GM19372 (cell line): ENCODE measurements at regions not wholly inside any gene's neighbourhood (a gene's known extent, or its start where the extent isn't known, plus 50 kb on each side); places are given as distances from the start of the nearest gene placed in this dataset.
"Not testable (repeated sequence)": the region's sequence is repeated elsewhere in the genome, so short reads cannot be mapped to it uniquely, and the experiment has no call there.

Experiments used
- ATAC-seq: cut with Tn5 transposase; IDR thresholded peaks from one replicate; pipeline ENCODE4 v1.9.1; 2021; ENCODE audit warnings: mild to moderate bottlenecking, low read depth, moderate library complexity; ENCODE audit not compliant: unreplicated experiment

- ATAC-seq, result no peak
Measured at GRCh38 chr22:47357086-47357485, 594.6 kb downstream of the TBC1D22A start.

DNA sequence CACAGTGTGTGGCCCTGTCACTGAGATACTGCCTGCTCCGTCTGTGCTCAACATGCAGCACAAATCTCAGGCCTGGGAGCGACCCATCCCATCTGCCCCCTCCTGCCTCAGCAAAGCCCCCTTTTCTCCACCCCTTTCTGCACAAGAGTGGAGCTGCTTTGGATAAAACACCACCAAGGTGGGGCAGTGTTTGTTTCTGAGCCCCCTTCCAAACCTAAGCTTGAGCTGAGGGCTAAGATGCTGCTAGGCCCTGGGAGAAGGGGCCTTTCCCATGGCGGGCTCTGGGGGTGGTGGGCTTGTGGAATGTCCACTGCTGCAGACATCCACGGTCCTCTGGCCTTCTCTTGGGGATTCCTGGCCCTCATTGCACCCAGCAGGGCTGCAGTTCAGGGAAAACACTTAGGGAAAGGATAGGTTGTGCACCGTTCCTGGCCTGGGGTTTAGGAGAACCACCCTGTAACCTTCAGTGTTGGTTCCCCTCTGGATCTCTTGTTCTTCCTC, 594.1 kb downstream of the TBC1D22A start:
- no peak for ATAC-seq

- no peak for ATAC-seq
Measured at GRCh38 chr22:47355776-47356510, 593.5 kb downstream of the TBC1D22A start.

DNA sequence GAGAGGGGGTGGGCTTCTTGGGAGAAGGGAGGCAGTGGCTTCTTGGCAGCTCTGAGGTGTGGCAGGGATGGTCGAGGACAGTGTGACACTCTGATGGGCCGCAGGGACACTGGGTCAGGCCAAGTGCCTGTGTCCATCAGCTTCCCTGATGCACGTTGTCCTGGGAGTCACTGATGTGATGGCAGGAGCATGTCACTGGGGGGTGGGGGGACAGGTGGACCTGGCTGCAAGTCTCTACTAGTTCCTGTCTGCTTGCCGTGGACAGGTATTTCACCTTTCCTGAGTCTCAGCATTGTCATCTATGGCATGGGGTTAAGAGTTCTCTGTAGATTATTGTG, 592.9 kb downstream of the TBC1D22A start:
- no peak for ATAC-seq

- no peak for ATAC-seq
Measured at GRCh38 chr22:47354668-47355387, 592.4 kb downstream of the TBC1D22A start.

DNA sequence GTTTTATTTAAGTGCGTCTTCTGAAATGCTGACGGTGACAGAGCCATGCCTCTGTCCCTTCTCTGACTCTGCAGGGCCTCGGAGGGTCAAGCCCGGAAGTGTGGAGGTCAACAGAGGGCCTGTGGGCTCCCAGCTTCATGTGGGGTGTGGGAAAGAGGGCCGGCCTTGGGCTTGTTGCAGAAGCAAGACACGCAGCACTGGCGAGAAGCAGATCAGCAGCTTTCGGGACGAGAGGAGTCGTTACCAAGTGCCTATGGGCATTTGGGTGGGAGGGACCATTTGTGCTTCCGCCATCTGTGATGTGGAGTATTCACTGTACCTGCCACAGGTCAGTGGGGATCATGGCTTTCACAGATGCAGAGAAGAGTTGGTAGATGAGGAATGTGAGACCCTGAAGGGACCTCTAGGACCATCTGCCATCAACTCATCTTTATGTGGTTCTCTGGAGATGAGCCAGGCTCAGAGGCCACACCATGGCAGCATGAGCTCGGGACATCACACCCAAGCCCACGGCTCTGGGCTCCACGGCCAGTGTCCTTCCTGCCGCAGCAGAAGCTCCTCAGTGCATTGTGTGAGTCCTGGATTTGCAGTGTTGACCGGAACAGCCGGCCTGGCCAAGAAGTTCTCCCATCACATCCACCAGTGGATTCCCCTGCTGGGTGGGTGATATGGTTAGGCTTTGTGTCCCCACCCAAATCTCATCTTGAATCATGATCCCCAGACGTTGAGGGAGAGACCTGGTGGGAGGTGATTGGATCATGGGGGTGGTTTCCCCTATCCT, 590.7 kb downstream of the TBC1D22A start:
- ATAC-seq, result no peak

GRCh38 chr22:47351836-47352579, 589.6 kb downstream of the TBC1D22A start:
- ATAC-seq, result no peak

- ATAC-seq, result not testable (repeated sequence)
Measured at GRCh38 chr22:47346287-47346686, 583.8 kb downstream of the TBC1D22A start.

GRCh38 chr22:47345025-47345424, 582.6 kb downstream of the TBC1D22A start:
- no peak for ATAC-seq

- no peak for ATAC-seq
Measured at GRCh38 chr22:47344414-47344813, 582.0 kb downstream of the TBC1D22A start.

DNA sequence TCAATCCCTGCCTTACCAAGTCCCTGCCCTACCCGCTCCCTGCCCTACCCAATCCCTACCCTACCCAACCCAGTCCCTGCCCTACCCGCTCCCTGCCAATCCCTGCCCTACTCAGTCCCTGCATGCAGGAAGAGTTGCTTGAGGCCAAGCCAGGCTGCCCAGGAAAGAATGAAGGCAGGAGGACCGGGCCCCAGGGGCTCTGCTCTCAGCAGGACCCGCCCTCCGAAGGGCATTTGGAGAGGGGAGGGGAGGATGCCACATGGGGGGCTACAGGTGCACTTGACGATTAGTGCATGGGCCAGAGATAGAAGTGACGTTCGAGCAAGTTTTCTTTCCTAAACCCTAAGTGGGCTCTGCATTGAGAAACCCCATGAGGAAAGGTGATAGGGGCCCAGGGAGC, 581.2 kb downstream of the TBC1D22A start:
- no peak for ATAC-seq

DNA sequence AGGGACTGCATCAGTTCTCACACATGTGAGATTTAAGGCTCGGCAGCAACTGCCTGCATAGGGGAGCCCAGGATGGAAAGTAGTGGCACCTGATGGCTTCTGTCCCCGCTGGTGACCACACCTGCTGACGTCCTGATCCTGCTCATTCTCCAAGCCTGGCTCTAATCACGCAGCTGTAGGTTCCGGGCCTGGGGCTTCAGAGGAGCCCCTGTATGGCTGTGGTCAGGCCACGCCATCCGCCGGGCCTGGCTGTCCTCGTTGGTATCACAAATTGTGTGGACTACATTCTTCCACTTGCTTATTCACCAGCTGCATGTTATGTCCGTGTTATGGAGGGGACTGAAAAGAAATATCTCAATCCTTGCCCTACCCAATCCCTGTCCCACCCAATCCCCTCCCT, 580.0 kb downstream of the TBC1D22A start:
- no peak for ATAC-seq

GRCh38 chr22:47341464-47341863, 579.0 kb downstream of the TBC1D22A start:
- no peak for ATAC-seq

DNA sequence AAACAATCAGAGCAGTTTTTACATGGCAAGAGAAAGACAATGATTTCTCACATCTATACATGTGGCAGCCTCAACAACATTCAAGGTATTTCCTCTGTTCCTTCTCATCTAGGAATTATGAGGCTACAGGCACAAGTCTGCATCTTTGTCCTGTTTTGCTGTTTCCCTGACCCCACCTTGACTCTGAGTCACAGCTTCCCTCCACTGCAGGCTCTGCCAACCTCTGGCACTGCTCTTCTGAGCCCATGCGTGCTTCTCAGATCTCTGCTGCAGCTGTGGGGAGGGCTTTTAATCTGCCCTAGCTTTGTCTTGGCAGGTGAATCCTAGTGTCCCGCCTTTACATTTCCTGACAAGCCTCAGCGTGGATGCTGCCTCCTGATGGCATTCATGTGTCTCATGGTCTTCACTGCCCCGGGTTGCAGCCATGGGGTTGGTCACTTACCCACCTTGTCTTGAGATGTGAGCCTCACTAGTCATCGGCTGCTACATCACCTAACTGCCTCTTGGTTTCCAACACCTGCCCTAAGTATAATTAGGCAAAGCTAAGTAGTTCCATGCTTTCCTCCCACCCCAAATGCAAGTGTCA, 578.5 kb downstream of the TBC1D22A start:
- ATAC-seq, result no peak

GRCh38 chr22:47337161-47337621, 574.7 kb downstream of the TBC1D22A start:
- ATAC-seq, result no peak

- ATAC-seq, result no peak
Measured at GRCh38 chr22:47335958-47336357, 573.5 kb downstream of the TBC1D22A start.

- no peak for ATAC-seq
Measured at GRCh38 chr22:47335460-47335859, 573.0 kb downstream of the TBC1D22A start.

GRCh38 chr22:47334601-47335000, 572.2 kb downstream of the TBC1D22A start:
- no peak for ATAC-seq

- ATAC-seq, result no peak
Measured at GRCh38 chr22:47333625-47334024, 571.2 kb downstream of the TBC1D22A start.
